ENCODE measurements at regions not wholly inside any gene's neighbourhood (a gene's known extent, or its start where the extent isn't known, plus 50 kb on each side); places are given as distances from the start of the nearest gene placed in this dataset.

GRCh38 chr4:131113273-131113672 is 2017.3 kb downstream of the C4orf33 start:
- Mint-ChIP-seq H3K27ac (no peak overlapping the region), H3K4me1 (peaks cover 4% of the 10 kb centered on the region), H3K9me3 (peaks cover 9% of the 10 kb centered on the region), H3K4me3 (no peak overlapping the region), H3K36me3 (no peaks in the 10 kb centered on the region), H3K27me3 (ENCODE audit: low read depth) (no peaks in the 10 kb centered on the region)
- no peak for DNase-seq (ENCODE audit: low spot score in 2 of 2, unreplicated experiment in 2 of 2)
- TF ChIP-seq, protein P1, sequence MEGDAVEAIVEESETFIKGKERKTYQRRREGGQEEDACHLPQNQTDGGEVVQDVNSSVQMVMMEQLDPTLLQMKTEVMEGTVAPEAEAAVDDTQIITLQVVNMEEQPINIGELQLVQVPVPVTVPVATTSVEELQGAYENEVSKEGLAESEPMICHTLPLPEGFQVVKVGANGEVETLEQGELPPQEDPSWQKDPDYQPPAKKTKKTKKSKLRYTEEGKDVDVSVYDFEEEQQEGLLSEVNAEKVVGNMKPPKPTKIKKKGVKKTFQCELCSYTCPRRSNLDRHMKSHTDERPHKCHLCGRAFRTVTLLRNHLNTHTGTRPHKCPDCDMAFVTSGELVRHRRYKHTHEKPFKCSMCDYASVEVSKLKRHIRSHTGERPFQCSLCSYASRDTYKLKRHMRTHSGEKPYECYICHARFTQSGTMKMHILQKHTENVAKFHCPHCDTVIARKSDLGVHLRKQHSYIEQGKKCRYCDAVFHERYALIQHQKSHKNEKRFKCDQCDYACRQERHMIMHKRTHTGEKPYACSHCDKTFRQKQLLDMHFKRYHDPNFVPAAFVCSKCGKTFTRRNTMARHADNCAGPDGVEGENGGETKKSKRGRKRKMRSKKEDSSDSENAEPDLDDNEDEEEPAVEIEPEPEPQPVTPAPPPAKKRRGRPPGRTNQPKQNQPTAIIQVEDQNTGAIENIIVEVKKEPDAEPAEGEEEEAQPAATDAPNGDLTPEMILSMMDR (IDR thresholded peaks at IDR 0.05; ENCODE audit: unreplicated experiment) = no peak

GRCh38 chr4:131113704-131114103 is 2017.8 kb downstream of the C4orf33 start:
- Mint-ChIP-seq H3K4me1 (peaks cover 5% of the 10 kb centered on the region), H3K27ac (no peak overlapping the region), H3K36me3 (no peaks in the 10 kb centered on the region), H3K9me3 (peaks cover 5% of the 10 kb centered on the region), H3K4me3 (no peak overlapping the region), H3K27me3 (ENCODE audit: low read depth) (no peaks in the 10 kb centered on the region)
- DNase-seq (ENCODE audit: low spot score in 2 of 2, unreplicated experiment in 2 of 2) = no peak
- TF ChIP-seq, protein P1 (IDR thresholded peaks at IDR 0.05; ENCODE audit: unreplicated experiment) = no peak

GRCh38 chr4:131119661-131120060 is 2023.7 kb downstream of the C4orf33 start:
- Mint-ChIP-seq H3K36me3 (peaks cover 2% of the 10 kb centered on the region), H3K27me3 (ENCODE audit: low read depth) (no peaks in the 10 kb centered on the region), H3K27ac (no peak overlapping the region)

GRCh38 chr4:131137196-131137595 is 2011.9 kb upstream of the PCDH10 start:
- no peak for DNase-seq (ENCODE audit: low spot score in 2 of 2, unreplicated experiment in 2 of 2)
- H3K27ac Mint-ChIP-seq = no peak overlapping the region
- no peak overlapping the region for H3K4me3 Mint-ChIP-seq
- no peaks in the 10 kb centered on the region for H3K36me3 Mint-ChIP-seq
- no peaks in the 10 kb centered on the region for H3K4me1 Mint-ChIP-seq
- TF ChIP-seq, protein P1 (IDR thresholded peaks at IDR 0.05; ENCODE audit: unreplicated experiment) = no peak
- H3K9me3 Mint-ChIP-seq = peaks cover 7% of the 10 kb centered on the region
- H3K27me3 Mint-ChIP-seq (ENCODE audit: low read depth) = no peaks in the 10 kb centered on the region

More at GRCh38 chr4:131119661-131120060, 2023.7 kb downstream of the C4orf33 start:
- TF ChIP-seq, protein P1 (IDR thresholded peaks at IDR 0.05; ENCODE audit: unreplicated experiment) = no peak
- Mint-ChIP-seq H3K9me3 (peaks cover 3% of the 10 kb centered on the region), H3K4me3 (no peak overlapping the region), H3K4me1 (peaks cover 5% of the 10 kb centered on the region)
- no peak for DNase-seq (ENCODE audit: low spot score in 2 of 2, unreplicated experiment in 2 of 2)

DNA sequence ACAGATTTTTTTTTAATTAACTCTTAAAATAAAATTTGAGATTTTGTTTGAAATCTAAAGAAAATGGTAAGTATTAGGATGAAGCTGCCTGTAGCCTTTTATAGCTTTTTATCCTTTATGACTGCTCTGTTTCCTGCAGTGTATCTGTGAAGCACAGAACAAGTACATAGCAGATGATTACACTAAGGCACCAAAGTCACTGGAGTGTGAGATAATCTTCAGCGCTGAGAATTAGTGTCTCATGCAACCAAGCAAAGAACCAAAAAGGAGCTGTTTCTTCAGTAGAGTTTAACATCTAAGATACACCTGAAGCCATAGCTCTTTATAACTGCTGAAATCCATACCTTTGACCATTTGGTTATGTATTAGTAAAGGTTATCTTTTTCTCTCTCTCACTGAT is 1989.8 kb upstream of the PCDH10 start:
- TF ChIP-seq, protein P1 (IDR thresholded peaks at IDR 0.05; ENCODE audit: unreplicated experiment) = no peak
- Mint-ChIP-seq H3K4me1 (peaks cover 13% of the 10 kb centered on the region), H3K27ac (no peak overlapping the region), H3K27me3 (ENCODE audit: low read depth) (no peaks in the 10 kb centered on the region), H3K36me3 (no peaks in the 10 kb centered on the region), H3K9me3 (peaks cover 3% of the 10 kb centered on the region), H3K4me3 (no peak overlapping the region)
- no peak for DNase-seq (ENCODE audit: low spot score in 2 of 2, unreplicated experiment in 2 of 2)

DNA sequence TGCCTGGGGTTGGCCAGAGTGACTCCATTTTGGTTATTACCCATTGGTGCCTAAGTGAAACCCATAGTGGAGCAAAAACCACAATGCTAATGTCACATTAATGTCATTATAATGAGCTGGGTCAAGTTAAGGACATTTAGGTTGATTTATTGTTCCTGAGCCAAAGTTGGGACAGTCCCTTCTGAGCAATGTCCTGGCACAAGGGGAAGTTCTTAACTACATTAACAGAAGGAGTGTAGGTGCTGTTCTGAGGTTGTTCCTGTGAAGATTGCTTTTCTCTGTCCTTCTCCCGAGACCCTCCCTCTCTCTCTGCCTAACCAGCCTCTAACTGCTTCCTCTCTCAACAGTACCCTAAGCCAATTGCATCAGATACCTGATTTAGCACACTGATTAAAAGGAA is 1956.8 kb upstream of the PCDH10 start:
- H3K4me3 Mint-ChIP-seq = no peak overlapping the region
- peaks cover 2% of the 10 kb centered on the region for H3K36me3 Mint-ChIP-seq
- TF ChIP-seq, protein P1 (IDR thresholded peaks at IDR 0.05; ENCODE audit: unreplicated experiment) = no peak
- H3K27me3 Mint-ChIP-seq (ENCODE audit: low read depth) = no peaks in the 10 kb centered on the region
- no peaks in the 10 kb centered on the region for H3K4me1 Mint-ChIP-seq
- no peak overlapping the region for H3K27ac Mint-ChIP-seq
- no peak for DNase-seq (ENCODE audit: low spot score in 2 of 2, unreplicated experiment in 2 of 2)
- H3K9me3 Mint-ChIP-seq = peaks cover 23% of the 10 kb centered on the region
